ENCODE measurements at regions not wholly inside any gene's neighbourhood (a gene's known extent, or its start where the extent isn't known, plus 50 kb on each side); places are given as distances from the start of the nearest gene placed in this dataset.

- Histone ChIP-seq H3K23ac (ENCODE audit: low read depth, low read length, poor library complexity) (no peak overlapping the region), H2BK15ac (ENCODE audit: low read length) (no peak overlapping the region), H3K4me1 (ENCODE audit: control insufficient read depth in 2 of 2, insufficient read depth in 1 of 2, low read depth in 1 of 2, low read length in 2 of 2) (no peaks in the 10 kb centered on the region), H2BK12ac (ENCODE audit: low read length) (no peak overlapping the region), H4K91ac (ENCODE audit: low read depth, low read length, poor library complexity) (no peak overlapping the region), H3K36me3 (replicated peaks in 1 of 2; ENCODE audit: control insufficient read depth in 2 of 2, insufficient read depth in 2 of 2, low read length in 2 of 2) (no peaks in the 10 kb centered on the region), H3K79me1 (ENCODE audit: low read depth, low read length) (no peaks in the 10 kb centered on the region), H3K4me2 (ENCODE audit: insufficient read depth, low read length, poor library complexity, severe bottlenecking) (no peak overlapping the region), H3K14ac (ENCODE audit: low read length) (no peak overlapping the region), H3K18ac (ENCODE audit: low read length) (no peak overlapping the region), H4K8ac (ENCODE audit: low read depth, low read length) (no peak overlapping the region), H3K9me3 (replicated peaks in 1 of 2; ENCODE audit: control insufficient read depth in 2 of 2, insufficient read depth in 1 of 2, low read depth in 1 of 2, low read length in 2 of 2) (no peaks in the 10 kb centered on the region), H3K27ac (replicated peaks; ENCODE audit: low read length) (no peak overlapping the region), H2AK5ac (ENCODE audit: low read depth, low read length) (no peak overlapping the region), H3K9ac (ENCODE audit: low read depth, low read length, poor library complexity) (no peak overlapping the region), H2BK5ac (ENCODE audit: low read length) (no peak overlapping the region), H2AFZ (ENCODE audit: low read length) (no peak overlapping the region), H3K4me3 (ENCODE audit: low read length in 2 of 2) (no peak overlapping the region), H2BK120ac (ENCODE audit: low read depth, low read length) (no peak overlapping the region), H3K4ac (ENCODE audit: low read length) (no peak overlapping the region), H3K27me3 (ENCODE audit: control insufficient read depth in 3 of 3, insufficient read depth in 3 of 3, low read depth in 1 of 3, low read length in 3 of 3) (peaks cover 0 to 4% (median 0%) of the 10 kb centered on the region in 3 experiments)
- DNase-seq (ENCODE audit: low spot score), result no peak
- no CpG with 5 or more reads among the region's 2 CpGs for WGBS, 2 donors (ENCODE audit: extremely low coverage in 2 of 2, insufficient read length in 2 of 2, insufficient replicate concordance in 1 of 2)
Measured at GRCh38 chr6:14426281-14426680, 308.7 kb downstream of the CD83 start.

GRCh38 chr6:14428269-14428668, 310.7 kb downstream of the CD83 start:
- H3K27ac ChIP-seq (replicated peaks; ENCODE audit: low read length), result no peak overlapping the region
- no CpG with 5 or more reads among the region's 3 CpGs for WGBS, 2 donors (ENCODE audit: extremely low coverage in 2 of 2, insufficient read length in 2 of 2, insufficient replicate concordance in 1 of 2)
- H3K4ac ChIP-seq (ENCODE audit: low read length), result no peak overlapping the region
- no peak overlapping the region for H4K91ac ChIP-seq (ENCODE audit: low read depth, low read length, poor library complexity)
- DNase-seq (ENCODE audit: low spot score), result no peak
- H3K4me1 ChIP-seq (ENCODE audit: control insufficient read depth in 2 of 2, insufficient read depth in 1 of 2, low read depth in 1 of 2, low read length in 2 of 2), result no peaks in the 10 kb centered on the region
- no peak overlapping the region for H2BK5ac ChIP-seq (ENCODE audit: low read length)
- no peak overlapping the region for H3K9ac ChIP-seq (ENCODE audit: low read depth, low read length, poor library complexity)
- H2AK5ac ChIP-seq (ENCODE audit: low read depth, low read length), result no peak overlapping the region
- H3K36me3 ChIP-seq (replicated peaks in 1 of 2; ENCODE audit: control insufficient read depth in 2 of 2, insufficient read depth in 2 of 2, low read length in 2 of 2), result no peaks in the 10 kb centered on the region
- no peak overlapping the region for H3K18ac ChIP-seq (ENCODE audit: low read length)
- no peak overlapping the region for H2BK15ac ChIP-seq (ENCODE audit: low read length)
- H3K14ac ChIP-seq (ENCODE audit: low read length), result no peak overlapping the region
- no peaks in the 10 kb centered on the region for H3K9me3 ChIP-seq (replicated peaks in 1 of 2; ENCODE audit: control insufficient read depth in 2 of 2, insufficient read depth in 1 of 2, low read depth in 1 of 2, low read length in 2 of 2)
- H2BK12ac ChIP-seq (ENCODE audit: low read length), result no peak overlapping the region
- no peak overlapping the region for H4K8ac ChIP-seq (ENCODE audit: low read depth, low read length)
- no peak overlapping the region for H3K4me2 ChIP-seq (ENCODE audit: insufficient read depth, low read length, poor library complexity, severe bottlenecking)
- no peak overlapping the region for H3K23ac ChIP-seq (ENCODE audit: low read depth, low read length, poor library complexity)
- no peaks in the 10 kb centered on the region for H3K79me1 ChIP-seq (ENCODE audit: low read depth, low read length)
- H2BK120ac ChIP-seq (ENCODE audit: low read depth, low read length), result no peak overlapping the region
- peaks cover 0 to 4% (median 0%) of the 10 kb centered on the region in 3 experiments for H3K27me3 ChIP-seq (ENCODE audit: control insufficient read depth in 3 of 3, insufficient read depth in 3 of 3, low read depth in 1 of 3, low read length in 3 of 3)
- H2AFZ ChIP-seq (ENCODE audit: low read length), result no peak overlapping the region
- no peak overlapping the region for H3K4me3 ChIP-seq (ENCODE audit: low read length in 2 of 2)

DNA sequence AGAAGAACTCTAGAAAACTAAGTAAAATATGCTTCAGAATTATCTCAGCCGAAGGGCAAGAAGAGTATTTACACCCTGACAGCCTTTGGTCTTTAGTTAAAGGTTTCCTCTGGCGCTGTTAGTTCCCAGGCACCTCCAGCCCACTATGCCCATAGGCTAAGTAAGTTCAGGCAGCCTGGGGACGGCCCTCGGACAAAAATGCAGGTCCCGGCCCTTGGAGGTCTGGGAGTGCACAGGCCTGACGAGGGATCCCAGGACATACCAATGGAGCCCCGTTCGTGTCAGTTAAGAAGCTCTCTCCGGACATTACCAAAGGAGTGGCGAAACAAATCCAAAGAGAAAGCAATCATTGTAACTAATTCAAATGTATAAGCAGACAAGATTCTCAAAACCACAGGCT, 311.8 kb downstream of the CD83 start:
- no peaks in the 10 kb centered on the region for H3K4me1 ChIP-seq (ENCODE audit: control insufficient read depth in 2 of 2, insufficient read depth in 1 of 2, low read depth in 1 of 2, low read length in 2 of 2)

GRCh38 chr6:14430218-14430617, 312.6 kb downstream of the CD83 start:
- Histone ChIP-seq H3K36me3 (replicated peaks in 1 of 2; ENCODE audit: control insufficient read depth in 2 of 2, insufficient read depth in 2 of 2, low read length in 2 of 2) (no peaks in the 10 kb centered on the region), H3K14ac (ENCODE audit: low read length) (no peak overlapping the region), H2BK5ac (ENCODE audit: low read length) (no peak overlapping the region), H3K4me2 (ENCODE audit: insufficient read depth, low read length, poor library complexity, severe bottlenecking) (no peak overlapping the region), H3K27me3 (ENCODE audit: control insufficient read depth in 3 of 3, insufficient read depth in 3 of 3, low read depth in 1 of 3, low read length in 3 of 3) (peaks cover 0 to 4% (median 0%) of the 10 kb centered on the region in 3 experiments), H2BK12ac (ENCODE audit: low read length) (no peak overlapping the region), H3K4ac (ENCODE audit: low read length) (no peak overlapping the region), H3K79me1 (ENCODE audit: low read depth, low read length) (no peaks in the 10 kb centered on the region), H2BK15ac (ENCODE audit: low read length) (no peak overlapping the region), H3K23ac (ENCODE audit: low read depth, low read length, poor library complexity) (no peak overlapping the region), H2AK5ac (ENCODE audit: low read depth, low read length) (no peak overlapping the region), H3K4me1 (ENCODE audit: control insufficient read depth in 2 of 2, insufficient read depth in 1 of 2, low read depth in 1 of 2, low read length in 2 of 2) (no peaks in the 10 kb centered on the region), H3K27ac (replicated peaks; ENCODE audit: low read length) (no peak overlapping the region), H3K9ac (ENCODE audit: low read depth, low read length, poor library complexity) (no peak overlapping the region), H2BK120ac (ENCODE audit: low read depth, low read length) (no peak overlapping the region), H3K4me3 (ENCODE audit: low read length in 2 of 2) (no peak overlapping the region), H3K18ac (ENCODE audit: low read length) (no peak overlapping the region), H3K9me3 (replicated peaks in 1 of 2; ENCODE audit: control insufficient read depth in 2 of 2, insufficient read depth in 1 of 2, low read depth in 1 of 2, low read length in 2 of 2) (no peaks in the 10 kb centered on the region), H4K8ac (ENCODE audit: low read depth, low read length) (no peak overlapping the region), H2AFZ (ENCODE audit: low read length) (no peak overlapping the region), H4K91ac (ENCODE audit: low read depth, low read length, poor library complexity) (no peak overlapping the region)
- no peak for DNase-seq (ENCODE audit: low spot score)
- WGBS, 2 donors (ENCODE audit: extremely low coverage in 2 of 2, insufficient read length in 2 of 2, insufficient replicate concordance in 1 of 2), result no CpG with 5 or more reads among the region's 2 CpGs

More for the DNA sequence above, 311.8 kb downstream of the CD83 start:
- Histone ChIP-seq H2BK120ac (ENCODE audit: low read depth, low read length) (no peak overlapping the region), H4K91ac (ENCODE audit: low read depth, low read length, poor library complexity) (no peak overlapping the region), H2BK15ac (ENCODE audit: low read length) (no peak overlapping the region), H2AK5ac (ENCODE audit: low read depth, low read length) (no peak overlapping the region), H3K36me3 (replicated peaks in 1 of 2; ENCODE audit: control insufficient read depth in 2 of 2, insufficient read depth in 2 of 2, low read length in 2 of 2) (no peaks in the 10 kb centered on the region), H3K18ac (ENCODE audit: low read length) (no peak overlapping the region), H3K4ac (ENCODE audit: low read length) (no peak overlapping the region), H3K14ac (ENCODE audit: low read length) (no peak overlapping the region), H3K9ac (ENCODE audit: low read depth, low read length, poor library complexity) (no peak overlapping the region), H2AFZ (ENCODE audit: low read length) (no peak overlapping the region), H2BK5ac (ENCODE audit: low read length) (no peak overlapping the region), H3K23ac (ENCODE audit: low read depth, low read length, poor library complexity) (no peak overlapping the region), H2BK12ac (ENCODE audit: low read length) (no peak overlapping the region), H3K27ac (replicated peaks; ENCODE audit: low read length) (no peak overlapping the region), H4K8ac (ENCODE audit: low read depth, low read length) (no peak overlapping the region), H3K27me3 (ENCODE audit: control insufficient read depth in 3 of 3, insufficient read depth in 3 of 3, low read depth in 1 of 3, low read length in 3 of 3) (peaks cover 0 to 4% (median 0%) of the 10 kb centered on the region in 3 experiments), H3K9me3 (replicated peaks in 1 of 2; ENCODE audit: control insufficient read depth in 2 of 2, insufficient read depth in 1 of 2, low read depth in 1 of 2, low read length in 2 of 2) (no peaks in the 10 kb centered on the region), H3K4me2 (ENCODE audit: insufficient read depth, low read length, poor library complexity, severe bottlenecking) (no peak overlapping the region), H3K4me3 (ENCODE audit: low read length in 2 of 2) (no peak overlapping the region), H3K79me1 (ENCODE audit: low read depth, low read length) (no peaks in the 10 kb centered on the region)
- no peak for DNase-seq (ENCODE audit: low spot score)
- no CpG with 5 or more reads among the region's 10 CpGs for WGBS, 2 donors (ENCODE audit: extremely low coverage in 2 of 2, insufficient read length in 2 of 2, insufficient replicate concordance in 1 of 2)
